ENCODE measurements at regions not wholly inside any gene's neighbourhood (a gene's known extent, or its start where the extent isn't known, plus 50 kb on each side); places are given as distances from the start of the nearest gene placed in this dataset.

DNA sequence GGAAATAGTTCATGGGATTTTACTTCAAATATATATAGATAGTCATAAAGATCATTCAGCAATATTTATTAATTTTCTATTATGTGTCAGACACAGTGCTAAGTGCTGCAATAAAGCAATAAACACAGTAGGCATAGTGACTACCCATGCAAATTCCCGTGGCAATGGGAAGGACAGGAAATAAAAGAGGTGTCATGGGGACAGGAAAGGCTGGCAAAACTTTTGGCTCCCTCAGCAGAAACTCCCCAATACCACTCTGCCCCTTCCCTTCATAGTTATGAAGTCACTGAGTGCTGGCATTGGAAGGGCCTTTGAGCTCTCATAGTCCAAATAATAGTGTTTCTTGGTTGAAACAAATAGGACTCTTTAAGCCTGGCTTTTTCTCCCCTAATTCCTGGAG, 104.4 kb upstream of the DPT start (continued):
- TF ChIP-seq, protein P1, sequence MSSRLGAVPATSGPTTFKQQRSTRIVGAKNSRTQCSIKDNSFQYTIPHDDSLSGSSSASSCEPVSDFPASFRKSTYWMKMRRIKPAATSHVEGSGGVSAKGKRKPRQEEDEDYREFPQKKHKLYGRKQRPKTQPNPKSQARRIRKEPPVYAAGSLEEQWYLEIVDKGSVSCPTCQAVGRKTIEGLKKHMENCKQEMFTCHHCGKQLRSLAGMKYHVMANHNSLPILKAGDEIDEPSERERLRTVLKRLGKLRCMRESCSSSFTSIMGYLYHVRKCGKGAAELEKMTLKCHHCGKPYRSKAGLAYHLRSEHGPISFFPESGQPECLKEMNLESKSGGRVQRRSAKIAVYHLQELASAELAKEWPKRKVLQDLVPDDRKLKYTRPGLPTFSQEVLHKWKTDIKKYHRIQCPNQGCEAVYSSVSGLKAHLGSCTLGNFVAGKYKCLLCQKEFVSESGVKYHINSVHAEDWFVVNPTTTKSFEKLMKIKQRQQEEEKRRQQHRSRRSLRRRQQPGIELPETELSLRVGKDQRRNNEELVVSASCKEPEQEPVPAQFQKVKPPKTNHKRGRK (CRISPR knock-in tag; IDR thresholded peaks at IDR 0.05; ENCODE audit: borderline replicate concordance): no peak
- TF ChIP-seq GABPB1 (CRISPR knock-in tag; IDR thresholded peaks at IDR 0.05): no peak
- TF ChIP-seq, protein P2, sequence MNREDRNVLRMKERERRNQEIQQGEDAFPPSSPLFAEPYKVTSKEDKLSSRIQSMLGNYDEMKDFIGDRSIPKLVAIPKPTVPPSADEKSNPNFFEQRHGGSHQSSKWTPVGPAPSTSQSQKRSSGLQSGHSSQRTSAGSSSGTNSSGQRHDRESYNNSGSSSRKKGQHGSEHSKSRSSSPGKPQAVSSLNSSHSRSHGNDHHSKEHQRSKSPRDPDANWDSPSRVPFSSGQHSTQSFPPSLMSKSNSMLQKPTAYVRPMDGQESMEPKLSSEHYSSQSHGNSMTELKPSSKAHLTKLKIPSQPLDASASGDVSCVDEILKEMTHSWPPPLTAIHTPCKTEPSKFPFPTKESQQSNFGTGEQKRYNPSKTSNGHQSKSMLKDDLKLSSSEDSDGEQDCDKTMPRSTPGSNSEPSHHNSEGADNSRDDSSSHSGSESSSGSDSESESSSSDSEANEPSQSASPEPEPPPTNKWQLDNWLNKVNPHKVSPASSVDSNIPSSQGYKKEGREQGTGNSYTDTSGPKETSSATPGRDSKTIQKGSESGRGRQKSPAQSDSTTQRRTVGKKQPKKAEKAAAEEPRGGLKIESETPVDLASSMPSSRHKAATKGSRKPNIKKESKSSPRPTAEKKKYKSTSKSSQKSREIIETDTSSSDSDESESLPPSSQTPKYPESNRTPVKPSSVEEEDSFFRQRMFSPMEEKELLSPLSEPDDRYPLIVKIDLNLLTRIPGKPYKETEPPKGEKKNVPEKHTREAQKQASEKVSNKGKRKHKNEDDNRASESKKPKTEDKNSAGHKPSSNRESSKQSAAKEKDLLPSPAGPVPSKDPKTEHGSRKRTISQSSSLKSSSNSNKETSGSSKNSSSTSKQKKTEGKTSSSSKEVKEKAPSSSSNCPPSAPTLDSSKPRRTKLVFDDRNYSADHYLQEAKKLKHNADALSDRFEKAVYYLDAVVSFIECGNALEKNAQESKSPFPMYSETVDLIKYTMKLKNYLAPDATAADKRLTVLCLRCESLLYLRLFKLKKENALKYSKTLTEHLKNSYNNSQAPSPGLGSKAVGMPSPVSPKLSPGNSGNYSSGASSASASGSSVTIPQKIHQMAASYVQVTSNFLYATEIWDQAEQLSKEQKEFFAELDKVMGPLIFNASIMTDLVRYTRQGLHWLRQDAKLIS (CRISPR knock-in tag; IDR thresholded peaks at IDR 0.05; ENCODE audit: borderline replicate concordance): no peak
- TF ChIP-seq, protein P3, sequence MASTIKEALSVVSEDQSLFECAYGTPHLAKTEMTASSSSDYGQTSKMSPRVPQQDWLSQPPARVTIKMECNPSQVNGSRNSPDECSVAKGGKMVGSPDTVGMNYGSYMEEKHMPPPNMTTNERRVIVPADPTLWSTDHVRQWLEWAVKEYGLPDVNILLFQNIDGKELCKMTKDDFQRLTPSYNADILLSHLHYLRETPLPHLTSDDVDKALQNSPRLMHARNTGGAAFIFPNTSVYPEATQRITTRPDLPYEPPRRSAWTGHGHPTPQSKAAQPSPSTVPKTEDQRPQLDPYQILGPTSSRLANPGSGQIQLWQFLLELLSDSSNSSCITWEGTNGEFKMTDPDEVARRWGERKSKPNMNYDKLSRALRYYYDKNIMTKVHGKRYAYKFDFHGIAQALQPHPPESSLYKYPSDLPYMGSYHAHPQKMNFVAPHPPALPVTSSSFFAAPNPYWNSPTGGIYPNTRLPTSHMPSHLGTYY (CRISPR knock-in tag; IDR thresholded peaks at IDR 0.05): no peak
- TF ChIP-seq, protein P4, sequence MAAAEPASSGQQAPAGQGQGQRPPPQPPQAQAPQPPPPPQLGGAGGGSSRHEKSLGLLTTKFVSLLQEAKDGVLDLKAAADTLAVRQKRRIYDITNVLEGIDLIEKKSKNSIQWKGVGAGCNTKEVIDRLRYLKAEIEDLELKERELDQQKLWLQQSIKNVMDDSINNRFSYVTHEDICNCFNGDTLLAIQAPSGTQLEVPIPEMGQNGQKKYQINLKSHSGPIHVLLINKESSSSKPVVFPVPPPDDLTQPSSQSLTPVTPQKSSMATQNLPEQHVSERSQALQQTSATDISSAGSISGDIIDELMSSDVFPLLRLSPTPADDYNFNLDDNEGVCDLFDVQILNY (CRISPR knock-in tag; IDR thresholded peaks at IDR 0.05): no peak
- TF ChIP-seq, protein P5, sequence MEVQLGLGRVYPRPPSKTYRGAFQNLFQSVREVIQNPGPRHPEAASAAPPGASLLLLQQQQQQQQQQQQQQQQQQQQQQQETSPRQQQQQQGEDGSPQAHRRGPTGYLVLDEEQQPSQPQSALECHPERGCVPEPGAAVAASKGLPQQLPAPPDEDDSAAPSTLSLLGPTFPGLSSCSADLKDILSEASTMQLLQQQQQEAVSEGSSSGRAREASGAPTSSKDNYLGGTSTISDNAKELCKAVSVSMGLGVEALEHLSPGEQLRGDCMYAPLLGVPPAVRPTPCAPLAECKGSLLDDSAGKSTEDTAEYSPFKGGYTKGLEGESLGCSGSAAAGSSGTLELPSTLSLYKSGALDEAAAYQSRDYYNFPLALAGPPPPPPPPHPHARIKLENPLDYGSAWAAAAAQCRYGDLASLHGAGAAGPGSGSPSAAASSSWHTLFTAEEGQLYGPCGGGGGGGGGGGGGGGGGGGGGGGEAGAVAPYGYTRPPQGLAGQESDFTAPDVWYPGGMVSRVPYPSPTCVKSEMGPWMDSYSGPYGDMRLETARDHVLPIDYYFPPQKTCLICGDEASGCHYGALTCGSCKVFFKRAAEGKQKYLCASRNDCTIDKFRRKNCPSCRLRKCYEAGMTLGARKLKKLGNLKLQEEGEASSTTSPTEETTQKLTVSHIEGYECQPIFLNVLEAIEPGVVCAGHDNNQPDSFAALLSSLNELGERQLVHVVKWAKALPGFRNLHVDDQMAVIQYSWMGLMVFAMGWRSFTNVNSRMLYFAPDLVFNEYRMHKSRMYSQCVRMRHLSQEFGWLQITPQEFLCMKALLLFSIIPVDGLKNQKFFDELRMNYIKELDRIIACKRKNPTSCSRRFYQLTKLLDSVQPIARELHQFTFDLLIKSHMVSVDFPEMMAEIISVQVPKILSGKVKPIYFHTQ (CRISPR knock-in tag; IDR thresholded peaks at IDR 0.05): no peak
- TF ChIP-seq, protein P6, sequence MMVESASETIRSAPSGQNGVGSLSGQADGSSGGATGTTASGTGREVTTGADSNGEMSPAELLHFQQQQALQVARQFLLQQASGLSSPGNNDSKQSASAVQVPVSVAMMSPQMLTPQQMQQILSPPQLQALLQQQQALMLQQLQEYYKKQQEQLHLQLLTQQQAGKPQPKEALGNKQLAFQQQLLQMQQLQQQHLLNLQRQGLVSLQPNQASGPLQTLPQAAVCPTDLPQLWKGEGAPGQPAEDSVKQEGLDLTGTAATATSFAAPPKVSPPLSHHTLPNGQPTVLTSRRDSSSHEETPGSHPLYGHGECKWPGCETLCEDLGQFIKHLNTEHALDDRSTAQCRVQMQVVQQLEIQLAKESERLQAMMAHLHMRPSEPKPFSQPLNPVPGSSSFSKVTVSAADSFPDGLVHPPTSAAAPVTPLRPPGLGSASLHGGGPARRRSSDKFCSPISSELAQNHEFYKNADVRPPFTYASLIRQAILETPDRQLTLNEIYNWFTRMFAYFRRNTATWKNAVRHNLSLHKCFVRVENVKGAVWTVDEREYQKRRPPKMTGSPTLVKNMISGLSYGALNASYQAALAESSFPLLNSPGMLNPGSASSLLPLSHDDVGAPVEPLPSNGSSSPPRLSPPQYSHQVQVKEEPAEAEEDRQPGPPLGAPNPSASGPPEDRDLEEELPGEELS (CRISPR knock-in tag; IDR thresholded peaks at IDR 0.05): no peak
- TF ChIP-seq, protein P7, sequence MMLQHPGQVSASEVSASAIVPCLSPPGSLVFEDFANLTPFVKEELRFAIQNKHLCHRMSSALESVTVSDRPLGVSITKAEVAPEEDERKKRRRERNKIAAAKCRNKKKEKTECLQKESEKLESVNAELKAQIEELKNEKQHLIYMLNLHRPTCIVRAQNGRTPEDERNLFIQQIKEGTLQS (CRISPR knock-in tag; conservative IDR thresholded peaks at IDR 0.05): no peak
- no peak for TF ChIP-seq EMX1 (CRISPR knock-in tag; IDR thresholded peaks at IDR 0.05)
- no peak for TF ChIP-seq NFATC4 (CRISPR knock-in tag; IDR thresholded peaks at IDR 0.05)

DNA sequence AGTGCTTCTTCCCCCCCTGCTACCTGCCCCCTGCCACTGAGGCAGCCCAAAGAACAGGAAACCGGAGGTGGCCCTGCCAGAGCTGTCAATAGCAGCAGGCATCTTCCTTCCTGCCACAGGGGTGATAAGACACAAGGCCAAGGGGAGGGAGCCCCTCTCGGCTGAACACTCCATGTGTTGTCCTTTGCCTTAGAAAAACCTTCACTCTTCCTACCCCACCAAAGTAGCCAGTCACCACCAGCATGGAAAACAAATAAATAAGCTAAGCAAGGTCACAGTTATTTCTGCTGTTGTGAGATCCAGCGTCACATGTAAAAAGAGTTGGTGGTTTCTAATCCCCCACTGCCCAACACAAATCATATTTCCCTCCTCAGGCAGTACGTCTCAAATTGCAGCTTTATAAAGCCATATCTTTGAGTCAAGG, 104.8 kb upstream of the DPT start:
- peaks cover 28% of the 10 kb centered on the region for H3K4me1 Mint-ChIP-seq
- ChIA-PET CTCF (no interaction called here), POLR2A (no interaction called here)
- DNase-seq (ENCODE audit: low spot score): no peak
- peaks cover 15% of the 10 kb centered on the region for H3K9me3 Mint-ChIP-seq
- H3K36me3 Mint-ChIP-seq: peaks cover 5% of the 10 kb centered on the region
- no peaks in the 10 kb centered on the region for H3K27me3 Mint-ChIP-seq (ENCODE audit: low read depth)
- no peak overlapping the region for H3K27ac Mint-ChIP-seq
- peak; percentile 63 for ATAC-seq
- H3K4me3 Mint-ChIP-seq: no peak overlapping the region
- no peak for TF ChIP-seq CREM (CRISPR knock-in tag; IDR thresholded peaks at IDR 0.05)
- no peak for TF ChIP-seq ZNF396 (CRISPR knock-in tag; IDR thresholded peaks at IDR 0.05; ENCODE audit: borderline replicate concordance)
- TF ChIP-seq, protein P8, sequence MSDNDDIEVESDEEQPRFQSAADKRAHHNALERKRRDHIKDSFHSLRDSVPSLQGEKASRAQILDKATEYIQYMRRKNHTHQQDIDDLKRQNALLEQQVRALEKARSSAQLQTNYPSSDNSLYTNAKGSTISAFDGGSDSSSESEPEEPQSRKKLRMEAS (CRISPR knock-in tag; IDR thresholded peaks at IDR 0.05): no peak
- no peak for TF ChIP-seq NR3C1 (CRISPR knock-in tag; conservative IDR thresholded peaks at IDR 0.05; ENCODE audit: low read depth)
- TF ChIP-seq ZNF138 (CRISPR knock-in tag; conservative IDR thresholded peaks at IDR 0.05): no peak
- no peak for TF ChIP-seq FOXP1 (CRISPR knock-in tag; IDR thresholded peaks at IDR 0.05; ENCODE audit: borderline replicate concordance)
- TF ChIP-seq, protein P5 (CRISPR knock-in tag; IDR thresholded peaks at IDR 0.05): no peak
- TF ChIP-seq, protein P9, sequence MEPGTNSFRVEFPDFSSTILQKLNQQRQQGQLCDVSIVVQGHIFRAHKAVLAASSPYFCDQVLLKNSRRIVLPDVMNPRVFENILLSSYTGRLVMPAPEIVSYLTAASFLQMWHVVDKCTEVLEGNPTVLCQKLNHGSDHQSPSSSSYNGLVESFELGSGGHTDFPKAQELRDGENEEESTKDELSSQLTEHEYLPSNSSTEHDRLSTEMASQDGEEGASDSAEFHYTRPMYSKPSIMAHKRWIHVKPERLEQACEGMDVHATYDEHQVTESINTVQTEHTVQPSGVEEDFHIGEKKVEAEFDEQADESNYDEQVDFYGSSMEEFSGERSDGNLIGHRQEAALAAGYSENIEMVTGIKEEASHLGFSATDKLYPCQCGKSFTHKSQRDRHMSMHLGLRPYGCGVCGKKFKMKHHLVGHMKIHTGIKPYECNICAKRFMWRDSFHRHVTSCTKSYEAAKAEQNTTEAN (CRISPR knock-in tag; IDR thresholded peaks at IDR 0.05): no peak
